ENCODE measurements at regions not wholly inside any gene's neighbourhood (a gene's known extent, or its start where the extent isn't known, plus 50 kb on each side); places are given as distances from the start of the nearest gene placed in this dataset.
A peak's percentile ranks its signal among the peaks of the same experiment; 100 is the strongest.
"Not testable (repeated sequence)": the region's sequence is repeated elsewhere in the genome, so short reads cannot be mapped to it uniquely, and the experiment has no call there.

DNA sequence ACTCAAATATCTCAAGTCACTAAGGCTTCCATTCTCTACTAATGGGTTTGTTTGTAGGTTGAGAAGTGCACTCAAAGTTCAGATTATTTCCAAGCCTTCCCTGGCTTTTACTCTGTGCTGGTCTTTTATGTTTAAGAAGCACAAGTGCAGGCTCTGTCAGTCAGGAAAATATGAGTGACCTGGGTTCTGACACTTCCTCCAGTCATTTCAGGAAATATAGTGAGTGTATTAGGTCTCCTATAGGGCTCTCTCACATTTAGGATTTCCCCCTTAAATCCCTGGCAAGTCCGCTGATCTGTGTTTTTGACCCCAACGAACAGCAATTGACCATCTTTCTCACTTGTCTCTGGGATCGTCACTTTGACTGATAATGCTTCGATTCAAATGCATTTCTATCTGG, 210.2 kb downstream of the ARPP21 start:
- no peak for DNase-seq
- intact Hi-C loops (cut with DNase I), result no loop called here
- ATAC-seq, result no peak

DNA sequence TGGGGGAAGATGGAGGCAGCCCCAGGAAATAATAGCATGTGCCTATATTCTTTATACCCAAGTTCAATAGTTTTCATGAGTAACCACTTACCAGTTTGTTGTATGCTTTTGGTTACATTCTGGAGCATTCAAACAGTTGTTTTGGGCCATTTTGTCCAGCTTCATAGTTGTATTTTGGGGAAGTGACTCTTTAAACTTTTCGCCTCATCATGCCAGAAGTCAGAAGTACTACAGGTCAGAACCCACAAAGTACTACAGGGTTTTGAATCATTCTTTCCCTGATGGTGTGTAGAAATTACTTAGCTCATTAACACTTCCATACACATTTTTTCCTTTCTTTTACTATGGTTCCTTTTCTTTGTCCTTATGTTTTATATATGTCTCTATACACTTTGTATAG, 210.6 kb downstream of the ARPP21 start:
- DNase-seq (no peak), ATAC-seq (no peak)

DNA sequence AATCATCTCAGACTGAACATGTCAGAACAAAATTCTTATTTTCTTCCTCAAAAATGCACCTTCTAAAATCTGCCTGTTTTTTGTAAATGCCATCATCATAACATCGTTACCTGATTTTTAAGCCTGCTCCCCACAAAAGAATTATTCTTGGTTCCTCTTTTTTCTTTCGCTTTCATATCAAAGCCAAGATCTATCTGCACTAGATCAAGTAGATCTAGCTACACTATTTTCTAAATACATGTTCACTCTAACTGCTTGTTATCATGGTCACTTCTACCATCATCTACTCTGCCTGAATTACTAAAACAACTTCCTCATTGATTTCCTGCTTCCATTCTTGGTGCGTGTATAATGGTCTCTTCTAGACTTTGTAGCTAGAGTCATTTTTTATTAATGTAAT, 217.7 kb downstream of the ARPP21 start:
- no peak for ATAC-seq
- no peak for DNase-seq
- intact Hi-C loops (cut with DNase I), result no loop called here

More for the DNA sequence above, 210.6 kb downstream of the ARPP21 start:
- intact Hi-C loops (cut with DNase I), result no loop called here

DNA sequence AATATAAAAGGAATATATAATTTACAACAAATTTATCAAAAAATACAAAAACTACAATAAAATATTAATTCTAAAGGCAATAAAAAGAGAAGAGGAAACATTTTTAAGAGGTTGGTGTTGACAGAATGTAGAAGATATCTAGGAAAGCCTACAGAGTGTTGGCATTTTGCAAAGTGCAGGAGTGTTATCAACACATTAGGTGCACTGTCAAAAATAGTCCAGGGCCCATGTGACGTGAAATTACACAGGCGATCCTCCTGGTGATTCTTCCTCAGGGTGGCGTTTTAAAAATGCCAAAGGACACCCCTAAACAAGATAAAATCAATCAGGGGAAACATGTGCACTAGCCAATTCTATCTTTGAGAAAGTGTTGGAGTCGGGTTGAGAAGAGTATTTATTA, 222.7 kb downstream of the ARPP21 start:
- intact Hi-C loops (cut with DNase I), result no loop called here
- DNase-seq (no peak), ATAC-seq (peak; percentile 49 to 68)

DNA sequence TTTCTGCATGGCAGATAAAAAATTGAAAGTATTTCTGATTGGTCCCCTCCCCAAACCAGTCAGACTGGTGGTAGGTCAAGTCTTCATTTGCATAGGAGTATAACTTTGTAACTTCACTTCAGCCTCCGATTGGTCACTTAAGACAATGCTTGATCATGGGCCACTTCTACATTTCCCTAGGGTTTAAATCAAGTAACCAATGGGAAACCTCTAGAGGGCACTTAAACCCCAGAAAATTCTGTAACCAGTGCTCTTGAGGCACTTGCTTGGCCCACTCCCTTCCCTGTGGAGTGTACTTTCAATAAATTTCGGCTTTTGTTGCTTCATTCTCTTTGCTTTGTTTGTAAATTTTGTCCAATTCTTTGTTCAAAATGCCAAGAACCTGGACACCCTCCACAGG, 225.5 kb downstream of the ARPP21 start:
- no peak for DNase-seq
- intact Hi-C loops (cut with DNase I), result no loop called here
- no peak for ATAC-seq

DNA sequence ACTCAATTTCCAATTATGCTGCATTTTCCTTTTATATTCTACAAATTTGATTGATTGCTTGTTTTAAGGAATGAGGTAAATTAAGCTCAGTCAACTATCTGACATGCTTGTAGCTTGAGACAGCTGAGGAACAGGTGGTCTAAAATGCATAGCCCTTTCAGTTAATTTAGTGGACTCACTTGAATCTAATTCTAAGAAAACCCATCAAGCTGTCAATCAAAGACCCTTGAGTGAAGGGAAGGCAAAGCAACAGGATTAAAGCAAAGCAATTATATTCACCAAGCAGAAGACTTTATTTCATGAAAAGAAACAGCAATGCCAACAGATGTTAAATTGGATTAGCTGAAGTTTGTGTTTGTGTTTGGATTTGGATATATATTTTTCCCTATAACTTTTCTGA, 228.5 kb downstream of the ARPP21 start:
- intact Hi-C loops (cut with DNase I), result no loop called here
- no peak for ATAC-seq
- no peak for DNase-seq

DNA sequence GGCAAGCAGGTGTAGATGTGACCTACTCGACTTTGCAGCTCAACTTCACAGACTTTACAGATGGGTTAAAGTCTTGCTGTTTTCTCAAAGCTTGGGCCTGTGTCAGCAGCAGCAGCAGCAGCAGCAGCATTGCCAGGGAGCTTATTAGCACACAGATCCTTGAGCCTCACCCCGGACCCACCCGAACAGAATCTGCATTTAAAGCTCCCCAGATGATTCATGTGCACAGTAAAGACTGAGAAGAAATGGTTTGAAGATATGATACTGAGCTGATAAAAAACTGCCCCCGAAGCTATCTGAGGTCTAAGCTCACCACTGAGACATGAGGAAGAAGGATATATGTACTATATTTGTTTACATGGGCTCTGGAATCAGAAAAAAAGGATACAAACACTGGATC, 231.7 kb downstream of the ARPP21 start:
- ATAC-seq (no peak), DNase-seq (no peak)
- intact Hi-C loops (cut with DNase I), result no loop called here

DNA sequence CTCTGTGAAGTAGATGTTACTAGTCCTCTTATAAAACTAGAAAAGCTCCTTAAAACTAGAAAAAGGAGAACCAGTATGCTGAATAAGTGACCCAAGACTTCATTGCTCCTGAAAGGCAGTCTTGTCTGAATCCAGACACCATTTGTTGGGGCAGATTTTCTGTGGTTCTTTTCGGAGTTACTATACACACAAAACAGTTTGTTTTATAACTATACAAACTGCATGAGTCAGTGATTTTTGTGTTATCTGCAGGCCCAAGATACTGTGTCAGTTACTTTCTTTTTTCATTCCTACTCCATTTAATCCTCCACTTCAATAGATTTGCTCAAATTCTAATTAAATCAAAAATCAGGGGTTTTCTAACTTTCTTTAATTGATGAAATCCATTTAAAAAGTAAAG, 244.6 kb downstream of the ARPP21 start:
- DNase-seq (no peak), ATAC-seq (no peak)
- intact Hi-C loops (cut with DNase I), result no loop called here

DNA sequence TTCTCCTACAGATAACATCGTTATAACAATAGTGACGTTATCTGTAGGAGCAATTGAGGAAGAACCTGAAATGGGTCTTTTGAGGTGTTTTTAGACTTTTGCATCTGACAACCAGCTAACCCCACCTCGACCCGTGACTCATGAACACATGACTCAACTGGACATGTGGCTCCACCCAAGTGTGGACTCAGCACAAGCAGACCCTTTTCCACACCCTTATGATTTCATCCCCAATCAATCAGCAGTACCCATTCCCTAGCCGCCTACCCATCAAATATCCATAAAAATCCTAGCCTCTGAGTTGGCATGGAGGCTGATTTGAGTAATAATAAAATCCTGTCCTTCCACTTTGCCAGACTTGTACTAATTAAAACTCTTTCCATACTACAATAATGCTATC, 255.4 kb downstream of the ARPP21 start:
- ATAC-seq, result no peak
- intact Hi-C loops (cut with DNase I), result no loop called here
- no peak for DNase-seq

DNA sequence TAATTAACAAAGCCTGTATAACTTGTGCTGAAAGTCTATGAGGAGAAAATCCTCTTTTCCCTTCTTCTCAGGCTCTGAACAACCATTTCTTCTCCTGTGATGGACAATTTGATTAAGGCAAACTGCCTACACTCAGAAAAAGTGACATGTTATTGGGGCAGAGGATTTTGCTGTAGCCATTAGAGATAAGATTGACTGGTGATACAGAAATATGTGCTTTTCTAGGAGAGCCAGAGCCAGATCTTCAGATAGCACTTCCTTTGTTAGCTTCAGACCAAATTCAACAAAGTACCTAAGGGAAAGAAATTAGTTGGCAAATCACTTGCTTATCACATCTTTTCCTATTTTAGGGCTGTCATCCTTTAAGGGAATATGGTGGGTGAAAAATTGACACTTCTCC, 259.9 kb downstream of the ARPP21 start:
- DNase-seq (no peak), ATAC-seq (no peak)
- intact Hi-C loops (cut with DNase I), result no loop called here

DNA sequence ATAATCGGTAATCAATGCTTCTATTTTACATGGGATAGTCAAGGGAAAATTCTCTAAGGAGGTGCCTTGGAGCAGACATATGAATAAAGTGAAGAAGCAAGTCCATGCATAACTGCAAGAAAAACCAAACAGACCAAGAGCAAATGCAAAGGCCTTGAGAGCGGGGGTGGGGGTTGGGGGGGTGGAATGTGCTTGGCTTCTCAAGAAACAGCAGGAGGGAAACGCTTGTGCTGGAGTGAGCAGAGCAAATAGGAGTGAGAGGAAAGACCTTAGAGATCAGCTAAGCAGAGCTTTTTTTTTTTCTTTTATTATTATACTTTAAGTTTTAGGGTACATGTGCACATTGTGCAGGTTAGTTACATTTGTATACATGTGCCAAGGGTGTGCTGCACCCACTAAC, 260.8 kb downstream of the ARPP21 start:
- intact Hi-C loops (cut with DNase I), result loop anchor here in 1 of 2 donors (10.0 kb wide), 1 partner anchor 225 kb away; no protein-coding TSS in a partner anchor
- ATAC-seq (no peak), DNase-seq (no peak)

DNA sequence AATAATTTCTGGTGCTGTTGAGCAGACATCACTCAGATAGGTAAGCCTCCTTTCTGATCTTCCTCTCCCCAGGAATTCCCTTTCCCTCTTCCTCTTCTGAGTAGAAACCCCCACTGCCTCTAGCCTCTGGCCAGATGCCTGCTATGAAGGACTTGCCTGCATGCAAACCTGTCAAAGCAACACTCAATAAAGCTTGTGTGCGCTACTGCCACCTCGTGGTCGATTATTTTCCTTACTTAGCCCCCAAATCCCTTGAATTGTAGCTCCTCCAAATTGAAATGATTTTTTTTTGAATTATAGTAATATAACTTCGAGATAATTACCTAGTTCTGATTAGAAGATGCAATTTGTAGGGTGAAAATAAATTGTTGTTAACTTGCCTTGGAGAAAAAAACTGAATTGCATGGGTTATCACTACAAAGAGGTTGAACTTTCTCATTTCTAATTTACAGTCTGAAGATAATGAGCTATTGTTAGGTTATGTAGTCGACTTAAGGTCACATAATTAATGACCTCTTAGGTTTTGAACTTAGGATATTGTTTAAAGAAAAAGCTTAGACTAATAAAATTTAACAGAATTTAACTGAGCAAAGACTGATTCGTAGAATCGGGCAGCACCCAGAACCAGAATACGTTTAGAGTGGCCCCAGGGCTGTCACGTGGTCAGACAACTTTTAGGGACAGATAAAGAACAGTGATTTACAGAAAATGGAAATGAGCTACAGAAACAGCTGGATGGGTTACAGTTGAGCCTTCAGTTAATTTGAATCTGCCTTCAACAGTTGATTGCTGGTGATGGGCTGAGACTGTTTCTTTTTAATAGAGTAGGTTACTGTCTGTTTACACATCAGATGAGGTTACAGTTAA, 269.3 kb downstream of the ARPP21 start:
- DNase-seq, result peak; percentile 64
- intact Hi-C loops (cut with DNase I), result loop anchor here in 1 of 2 donors (10.0 kb wide), 1 partner anchor 234 kb away; no protein-coding TSS in a partner anchor
- peak; percentile 46 to 70 for ATAC-seq

DNA sequence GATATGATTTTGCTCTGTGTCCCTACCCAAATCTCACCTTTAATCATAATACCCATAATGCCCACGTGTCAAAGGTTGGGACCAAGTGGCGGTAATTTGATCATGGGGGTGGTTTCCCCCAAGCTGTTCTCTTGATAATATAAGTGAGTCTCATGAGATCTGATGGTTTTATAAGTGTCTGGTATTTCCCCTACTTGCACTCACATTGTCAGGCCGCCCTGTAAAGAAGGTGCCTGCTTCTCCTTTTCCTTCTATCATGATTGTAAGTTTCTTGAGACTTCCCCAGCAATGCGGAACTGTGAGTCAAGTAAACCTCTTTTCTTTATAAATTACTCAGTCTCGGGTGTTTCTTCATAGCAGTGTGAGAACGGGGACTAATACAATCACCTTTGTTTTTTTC, 279.8 kb downstream of the ARPP21 start:
- ATAC-seq (no peak), DNase-seq (no peak)
- intact Hi-C loops (cut with DNase I), result no loop called here

DNA sequence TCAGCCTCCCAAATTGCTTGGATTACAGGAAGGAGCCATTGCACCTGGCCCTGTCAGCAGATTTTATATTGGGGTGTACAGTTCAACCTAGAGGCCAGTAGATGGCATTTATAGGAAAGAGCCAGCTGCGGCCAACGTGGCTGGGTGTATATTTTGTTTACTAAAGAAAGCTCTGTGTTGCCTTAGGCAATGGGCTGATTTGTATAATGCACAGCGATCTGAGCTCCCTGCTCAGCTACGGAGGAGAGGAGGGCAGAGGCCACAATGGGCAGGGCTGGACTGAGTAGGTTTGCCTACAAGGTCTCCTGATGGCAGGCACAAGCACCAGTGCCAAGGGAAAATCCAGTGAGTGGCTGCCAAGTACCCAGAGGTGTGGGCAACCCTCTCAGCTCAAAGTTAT, 282.4 kb downstream of the ARPP21 start:
- ATAC-seq (no peak), DNase-seq (no peak)
- intact Hi-C loops (cut with DNase I), result no loop called here

DNA sequence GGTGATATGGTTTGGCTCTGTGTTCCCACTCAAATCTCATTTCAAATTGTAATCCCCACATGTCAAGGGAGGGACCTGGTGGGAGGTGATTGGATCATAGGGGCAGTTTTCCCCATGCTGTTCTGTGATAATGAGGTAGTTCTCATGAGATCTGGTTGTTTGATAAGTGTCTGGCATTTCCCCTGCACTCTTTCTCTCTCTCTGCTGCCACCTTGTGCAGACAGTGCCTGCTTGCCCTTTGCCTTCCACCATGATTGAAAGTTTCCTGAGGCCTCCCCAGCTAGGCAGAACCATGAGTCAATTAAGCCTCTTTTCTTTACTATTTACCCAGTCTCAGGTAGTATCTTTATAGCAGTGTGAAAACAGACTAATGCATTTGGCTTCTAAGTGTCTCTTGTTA, 284.7 kb downstream of the ARPP21 start:
- intact Hi-C loops (cut with DNase I); DNase-seq; ATAC-seq: not testable (repeated sequence)

DNA sequence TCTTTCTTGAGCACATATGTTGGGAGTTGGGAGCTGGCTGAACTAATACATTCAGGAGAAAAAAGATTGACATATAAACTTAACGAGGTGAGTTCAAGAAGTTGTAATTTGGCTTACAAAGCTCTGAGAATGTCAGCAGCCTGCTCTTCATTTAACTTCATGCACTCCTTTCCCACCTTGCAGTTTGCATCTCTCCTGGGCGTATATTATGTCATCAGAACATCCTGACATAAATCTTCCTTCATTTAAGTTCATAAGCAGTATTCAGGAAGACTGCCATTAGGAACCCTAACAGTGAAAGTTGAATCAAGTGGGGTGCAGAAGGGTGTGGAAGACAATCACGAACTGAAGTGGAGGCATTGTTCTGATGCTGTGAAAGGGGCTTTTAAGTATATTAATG, 288.1 kb downstream of the ARPP21 start:
- intact Hi-C loops (cut with DNase I), result no loop called here
- DNase-seq, result no peak
- no peak for ATAC-seq

DNA sequence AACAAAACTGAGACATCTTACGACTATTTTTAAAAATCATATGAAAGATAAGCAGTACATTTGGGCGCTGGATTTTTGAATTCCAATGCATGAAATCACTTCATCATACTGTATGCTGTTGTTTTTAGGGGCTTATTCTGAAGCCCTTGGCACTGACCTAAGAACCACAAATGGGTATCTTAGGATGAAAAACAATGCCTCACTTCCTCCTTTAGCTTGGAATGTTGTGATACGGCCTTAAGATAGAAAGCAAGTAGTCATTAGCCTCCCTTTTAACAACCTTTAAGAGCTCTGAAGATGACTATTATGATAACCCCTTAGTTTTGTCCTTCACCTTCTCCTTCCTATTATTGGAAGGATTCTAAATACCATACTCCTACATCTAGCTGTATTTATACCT, 289.8 kb downstream of the ARPP21 start:
- ATAC-seq, result no peak
- DNase-seq, result no peak
- intact Hi-C loops (cut with DNase I), result no loop called here

DNA sequence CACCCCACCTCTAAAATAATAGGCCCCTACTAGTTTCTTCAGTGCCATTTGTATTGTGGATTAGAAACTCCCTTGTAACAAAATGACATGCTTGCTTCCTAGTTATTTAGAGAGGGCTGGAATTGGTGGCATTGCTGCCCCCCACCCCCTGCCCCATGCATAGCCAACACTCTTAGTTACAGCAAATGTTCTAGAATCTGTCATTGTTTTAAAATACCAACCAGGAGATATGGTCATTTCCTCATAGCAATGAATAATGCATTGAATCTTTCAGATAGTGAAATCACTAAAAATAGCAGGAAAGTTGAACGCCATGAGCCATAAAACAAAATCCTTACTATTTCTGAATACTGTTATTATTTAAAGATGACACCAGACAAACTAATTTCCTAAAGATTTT, 292.5 kb downstream of the ARPP21 start:
- DNase-seq, result no peak
- no peak for ATAC-seq
- intact Hi-C loops (cut with DNase I), result no loop called here

DNA sequence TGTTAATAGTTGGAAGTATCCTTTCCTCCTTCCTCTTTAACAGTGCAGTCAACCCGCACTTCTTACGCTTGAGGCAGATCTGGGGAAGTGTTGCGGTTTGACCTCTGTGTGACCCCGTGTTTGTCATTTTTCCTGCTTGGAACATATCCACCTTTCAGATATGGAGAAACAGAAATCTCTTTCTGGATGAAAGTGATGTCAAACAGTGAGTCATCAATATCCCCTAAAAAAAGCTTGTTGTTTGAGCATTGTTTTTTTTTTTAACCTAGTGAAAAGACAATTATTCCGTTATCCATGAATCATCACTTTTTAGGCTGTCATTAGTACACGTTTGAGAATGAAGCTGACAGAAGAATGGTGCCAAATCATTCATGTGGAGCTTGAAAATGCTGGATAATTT, 293.7 kb downstream of the ARPP21 start:
- no peak for DNase-seq
- intact Hi-C loops (cut with DNase I), result no loop called here
- ATAC-seq, result peak in 1 of 2 donors; percentile 41

DNA sequence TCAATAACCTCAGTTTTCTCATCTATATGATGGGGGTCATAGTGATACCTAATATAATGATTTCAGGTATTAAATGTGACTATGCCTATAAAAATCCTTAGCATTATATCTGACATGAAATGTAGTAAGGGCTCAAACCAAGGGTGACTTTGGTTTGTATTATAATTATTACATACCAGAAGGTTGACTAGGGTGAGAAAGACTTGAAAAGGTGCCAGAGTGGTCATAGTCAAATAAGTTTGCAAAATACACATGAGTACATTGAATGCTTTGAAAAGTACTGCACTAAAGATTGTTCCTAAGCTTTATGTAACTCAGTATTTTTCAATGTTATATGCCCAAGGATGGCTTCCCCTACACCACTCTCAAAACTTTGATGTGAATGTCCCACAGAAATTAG, 297.2 kb downstream of the ARPP21 start:
- ATAC-seq (no peak), DNase-seq (no peak)
- intact Hi-C loops (cut with DNase I), result no loop called here

DNA sequence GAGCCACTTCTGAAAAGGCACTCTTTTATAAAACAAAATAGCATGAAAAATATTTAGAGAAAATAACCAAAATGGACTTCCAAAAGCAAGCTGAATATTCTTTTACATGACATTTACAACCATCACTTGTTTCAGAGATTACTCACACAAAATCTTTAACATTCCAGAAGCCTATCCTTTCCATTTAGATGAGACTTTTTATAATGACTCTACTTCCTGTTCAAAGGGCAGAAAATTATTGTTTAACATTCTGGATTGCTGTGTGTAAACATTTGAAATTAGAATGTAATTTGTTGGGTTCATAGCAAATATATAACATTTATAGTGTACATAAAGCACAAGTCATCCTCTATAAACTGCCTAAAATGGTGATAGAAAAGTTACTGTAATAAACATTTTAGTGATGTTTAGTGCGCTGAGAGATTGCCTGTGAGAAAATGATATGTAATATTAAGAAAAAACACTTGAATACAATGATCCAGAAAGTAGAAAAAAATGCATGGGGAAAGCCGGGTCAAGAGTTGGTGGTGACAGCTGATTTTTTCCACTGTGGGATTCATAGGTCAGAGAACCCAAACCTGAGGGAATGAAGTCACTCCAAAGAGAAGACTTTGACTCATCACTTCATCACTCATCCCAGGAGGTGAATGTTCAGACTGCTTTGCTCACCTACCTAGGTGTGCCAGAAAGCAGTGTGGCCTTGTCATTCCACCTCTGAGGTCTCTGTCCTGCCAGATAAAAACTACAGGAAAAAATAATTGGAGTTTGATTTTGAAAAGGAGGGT, 305.8 kb downstream of the ARPP21 start:
- ATAC-seq (no peak), DNase-seq (no peak)
- intact Hi-C loops (cut with DNase I), result no loop called here

All from left cardiac atrium (tissue), 4 donors.